ENCODE measurements at regions not wholly inside any gene's neighbourhood (a gene's known extent, or its start where the extent isn't known, plus 50 kb on each side); places are given as distances from the start of the nearest gene placed in this dataset.
A peak's percentile ranks its signal among the peaks of the same experiment; 100 is the strongest.

GRCh38 chr11:45343444-45343843 lies 57.3 kb upstream of the SYT13 start:
- peaks cover 26% of the 10 kb centered on the region for H3K27me3 ChIP-seq
- peaks cover 0 to 8% (median 3%) of the 10 kb centered on the region in 4 donors for H3K4me1 ChIP-seq
- no peak overlapping the region for H3K4me3 ChIP-seq
- H3K27ac ChIP-seq, result no peak overlapping the region
- intact Hi-C loops (cut with DNase I; ENCODE audit: low total_unique reads), result no loop called here
- no peak for DNase-seq
- in situ Hi-C loops (cut with MboI; ENCODE audit: low pct_ligation_motif_present in 1 of 4, low pct_unique_long_range_greater_than_20kb in 1 of 4, low sequenced_read_pairs in 3 of 4), result loop anchor here in 2 of 4 donors (25.0 kb wide), 1 partner anchor 406 kb away; no protein-coding TSS in a partner anchor
- TF ChIP-seq POLR2AphosphoS5 (IDR thresholded peaks at IDR 0.05) (no peak), EP300 (IDR thresholded peaks at IDR 0.05; ENCODE audit: low read depth) (no peak), CTCF (IDR thresholded peaks at IDR 0.05) (no peak), POLR2A (IDR thresholded peaks at IDR 0.05) (no peak)
- no peaks in the 10 kb centered on the region for H3K36me3 ChIP-seq
- H3K9me3 ChIP-seq, result no peaks in the 10 kb centered on the region

- Histone ChIP-seq H3K36me3 (no peaks in the 10 kb centered on the region), H3K4me1 (peaks cover 0 to 8% (median 3%) of the 10 kb centered on the region in 4 donors), H3K27me3 (peaks cover 26% of the 10 kb centered on the region), H3K4me3 (no peak overlapping the region), H3K27ac (no peak overlapping the region), H3K9me3 (no peaks in the 10 kb centered on the region)
- intact Hi-C loops (cut with DNase I; ENCODE audit: low total_unique reads), result no loop called here
- in situ Hi-C loops (cut with MboI; ENCODE audit: low pct_ligation_motif_present in 1 of 4, low pct_unique_long_range_greater_than_20kb in 1 of 4, low sequenced_read_pairs in 3 of 4), result loop anchor here in 2 of 4 donors (25.0 kb wide), 1 partner anchor 404 kb away; no protein-coding TSS in a partner anchor
- TF ChIP-seq CTCF (IDR thresholded peaks at IDR 0.05), result no peak
- TF ChIP-seq EP300 (IDR thresholded peaks at IDR 0.05; ENCODE audit: low read depth), result no peak
- TF ChIP-seq POLR2AphosphoS5 (IDR thresholded peaks at IDR 0.05), result no peak
- TF ChIP-seq POLR2A (IDR thresholded peaks at IDR 0.05), result no peak
- DNase-seq, result no peak
- WGBS, 2 donors (ENCODE audit: low coverage in 1 of 2), result 91 to 97% methylated on average over 7 of the region's 7 CpGs
Observed at GRCh38 chr11:45341372-45341771, 55.2 kb upstream of the SYT13 start.

GRCh38 chr11:45339729-45340519 lies 53.8 kb upstream of the SYT13 start:
- WGBS, 2 donors (ENCODE audit: low coverage in 1 of 2), result 8 to 50% methylated on average over 2 to 26 of the region's 26 CpGs
- peaks cover 0 to 8% (median 3%) of the 10 kb centered on the region in 4 donors for H3K4me1 ChIP-seq
- no peaks in the 10 kb centered on the region for H3K36me3 ChIP-seq
- no peak overlapping the region for H3K27ac ChIP-seq
- in situ Hi-C loops (cut with MboI; ENCODE audit: low pct_ligation_motif_present in 1 of 4, low pct_unique_long_range_greater_than_20kb in 1 of 4, low sequenced_read_pairs in 3 of 4), result loop anchor here in 3 of 4 donors (10.0 to 25.0 kb wide), 3 partner anchors 235 to 415 kb away; no protein-coding TSS in a partner anchor
- peaks cover 22% of the 10 kb centered on the region for H3K27me3 ChIP-seq
- no peaks in the 10 kb centered on the region for H3K9me3 ChIP-seq
- peak; percentile 96 for DNase-seq
- TF ChIP-seq POLR2AphosphoS5 (IDR thresholded peaks at IDR 0.05) (no peak), CTCF (IDR thresholded peaks at IDR 0.05) (peak; percentile 89 to 95 (median 91))
- intact Hi-C loops (cut with DNase I; ENCODE audit: low total_unique reads), result no loop called here
- H3K4me3 ChIP-seq, result peak overlapping the region in 1 of 4 donors; percentile 11

GRCh38 chr11:45337583-45338360 lies 51.6 kb upstream of the SYT13 start:
- in situ Hi-C loops (cut with MboI; ENCODE audit: low pct_ligation_motif_present in 1 of 4, low pct_unique_long_range_greater_than_20kb in 1 of 4, low sequenced_read_pairs in 3 of 4), result loop anchor here in 3 of 4 donors (10.0 to 25.0 kb wide), 3 partner anchors 233 to 413 kb away; no protein-coding TSS in a partner anchor
- Histone ChIP-seq H3K4me1 (peaks cover 0 to 10% (median 3%) of the 10 kb centered on the region in 4 donors), H3K27me3 (peaks cover 5% of the 10 kb centered on the region), H3K36me3 (no peaks in the 10 kb centered on the region), H3K9me3 (no peaks in the 10 kb centered on the region), H3K4me3 (no peak overlapping the region), H3K27ac (no peak overlapping the region)
- 85 to 87% methylated on average over 5 to 10 of the region's 10 CpGs for WGBS, 2 donors (ENCODE audit: low coverage in 1 of 2)
- no peak for DNase-seq
- TF ChIP-seq EP300 (IDR thresholded peaks at IDR 0.05; ENCODE audit: low read depth), result no peak
- TF ChIP-seq CTCF (IDR thresholded peaks at IDR 0.05), result no peak
- no peak for TF ChIP-seq POLR2AphosphoS5 (IDR thresholded peaks at IDR 0.05)
- TF ChIP-seq POLR2A (IDR thresholded peaks at IDR 0.05), result no peak
- intact Hi-C loops (cut with DNase I; ENCODE audit: low total_unique reads), result no loop called here
